Activated T-cell treated with anti-CD3 and anti-CD28 coated beads, Interleukin-2, amount 50 U/mL, for 24 hours (primary cell): ENCODE measurements at regions not wholly inside any gene's neighbourhood (a gene's known extent, or its start where the extent isn't known, plus 50 kb on each side); places are given as distances from the start of the nearest gene placed in this dataset.

Experiments
- DNase-seq: peaks from one replicate; pipeline ENCODE4 v3.0.0-alpha.2; 2020
- H3K27ac Mint-ChIP-seq: 2 replicates; pipeline ENCODE4 v1.8.0; 2020; ENCODE audit warnings: mild to moderate bottlenecking, mixed read lengths
- H3K27me3 Mint-ChIP-seq: 2 replicates; pipeline ENCODE4 v1.8.0; 2020; ENCODE audit warnings: mixed read lengths
- H3K36me3 Mint-ChIP-seq: 2 replicates; pipeline ENCODE4 v1.8.0; 2020; ENCODE audit warnings: low read depth, mixed read lengths
- H3K4me1 Mint-ChIP-seq: 2 replicates; pipeline ENCODE4 v1.8.0; 2020; ENCODE audit warnings: low read depth, mixed read lengths
- H3K4me3 Mint-ChIP-seq: 2 replicates; pipeline ENCODE4 v1.8.0; 2020; ENCODE audit warnings: mild to moderate bottlenecking, moderate library complexity, mixed read lengths
- H3K9me3 Mint-ChIP-seq: 2 replicates; pipeline ENCODE4 v1.8.0; 2020; ENCODE audit warnings: mixed read lengths

DNA sequence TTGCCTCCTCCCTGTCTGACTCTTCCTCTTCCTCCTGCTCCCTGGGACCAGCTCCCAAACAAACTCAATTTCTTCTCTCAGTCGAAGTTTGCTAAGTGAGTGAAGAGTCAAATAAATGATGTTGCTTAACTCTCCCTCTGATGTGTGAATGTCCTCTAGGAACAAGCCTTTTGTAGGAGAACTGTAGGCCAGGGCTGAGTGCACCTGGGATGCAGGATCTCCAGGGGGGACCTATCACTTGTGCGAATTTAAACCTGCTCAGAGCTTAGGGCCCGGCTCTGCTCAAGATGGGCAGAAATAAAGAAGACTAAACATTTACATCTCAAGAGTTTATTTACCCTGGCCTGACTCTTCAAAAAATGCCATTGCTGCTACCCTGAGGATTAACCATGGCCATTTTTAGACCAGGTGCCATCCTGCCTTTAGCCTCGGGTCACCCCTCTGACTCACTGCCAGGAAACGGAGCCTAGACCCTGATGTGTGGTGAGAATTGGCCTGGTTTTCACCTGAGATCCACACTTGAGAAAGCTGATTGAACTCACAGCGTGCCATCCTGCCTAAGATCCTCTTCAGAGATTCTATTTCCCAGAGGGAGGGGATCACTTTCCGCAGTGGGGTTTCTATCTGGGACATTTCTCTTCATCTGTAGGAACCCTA is 63.6 kb upstream of the CD93 start:
- Mint-ChIP-seq H3K36me3 (no peaks in the 10 kb centered on the region), H3K4me1 (peaks cover 21% of the 10 kb centered on the region), H3K27ac (no peak overlapping the region), H3K4me3 (no peak overlapping the region), H3K27me3 (peaks cover 7% of the 10 kb centered on the region), H3K9me3 (no peaks in the 10 kb centered on the region)
- DNase-seq: no peak

DNA sequence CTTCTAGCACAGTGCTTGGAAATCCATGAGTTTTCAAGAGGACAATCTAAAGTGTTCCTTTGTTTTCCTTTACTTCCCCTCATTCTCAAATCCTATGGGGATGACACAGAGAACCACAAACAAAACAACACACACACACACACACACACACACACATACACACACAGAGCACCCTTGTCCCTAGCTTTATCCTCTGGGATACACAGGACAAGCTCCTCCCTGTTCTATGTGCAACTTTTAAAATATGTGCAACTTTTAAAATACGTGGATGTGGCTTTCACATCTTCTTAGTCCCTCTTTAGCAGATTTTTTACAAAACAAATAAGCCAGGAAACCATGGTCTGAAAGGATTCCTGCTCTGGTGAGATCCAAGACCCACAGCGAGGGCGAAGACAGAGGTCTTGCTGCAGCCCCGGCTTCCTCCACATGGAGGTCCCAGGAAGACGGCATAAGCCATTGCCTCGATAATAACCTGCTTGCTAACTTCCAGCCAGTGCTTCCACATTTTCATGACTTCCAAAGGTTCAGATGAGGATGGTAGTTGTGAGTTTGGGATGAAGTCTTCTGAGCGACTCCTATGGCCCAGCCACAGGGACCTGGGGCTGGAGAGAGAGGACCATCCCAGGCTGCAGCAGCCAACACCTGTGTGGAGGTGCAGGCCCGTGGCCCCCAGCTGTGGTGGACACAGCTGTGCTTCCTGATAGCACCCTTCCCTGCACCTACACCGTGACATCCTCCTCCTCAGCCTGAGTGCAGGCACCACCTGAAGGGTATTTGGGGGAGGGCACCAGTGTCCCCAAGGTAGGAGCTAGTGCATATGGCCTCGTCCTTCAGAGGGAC is 62.8 kb upstream of the CD93 start:
- Mint-ChIP-seq H3K27ac (peak overlapping the region; percentile 87), H3K4me3 (no peak overlapping the region), H3K4me1 (peaks cover 21% of the 10 kb centered on the region), H3K36me3 (no peaks in the 10 kb centered on the region), H3K27me3 (peaks cover 15% of the 10 kb centered on the region), H3K9me3 (no peaks in the 10 kb centered on the region)
- DNase-seq: no peak

DNA sequence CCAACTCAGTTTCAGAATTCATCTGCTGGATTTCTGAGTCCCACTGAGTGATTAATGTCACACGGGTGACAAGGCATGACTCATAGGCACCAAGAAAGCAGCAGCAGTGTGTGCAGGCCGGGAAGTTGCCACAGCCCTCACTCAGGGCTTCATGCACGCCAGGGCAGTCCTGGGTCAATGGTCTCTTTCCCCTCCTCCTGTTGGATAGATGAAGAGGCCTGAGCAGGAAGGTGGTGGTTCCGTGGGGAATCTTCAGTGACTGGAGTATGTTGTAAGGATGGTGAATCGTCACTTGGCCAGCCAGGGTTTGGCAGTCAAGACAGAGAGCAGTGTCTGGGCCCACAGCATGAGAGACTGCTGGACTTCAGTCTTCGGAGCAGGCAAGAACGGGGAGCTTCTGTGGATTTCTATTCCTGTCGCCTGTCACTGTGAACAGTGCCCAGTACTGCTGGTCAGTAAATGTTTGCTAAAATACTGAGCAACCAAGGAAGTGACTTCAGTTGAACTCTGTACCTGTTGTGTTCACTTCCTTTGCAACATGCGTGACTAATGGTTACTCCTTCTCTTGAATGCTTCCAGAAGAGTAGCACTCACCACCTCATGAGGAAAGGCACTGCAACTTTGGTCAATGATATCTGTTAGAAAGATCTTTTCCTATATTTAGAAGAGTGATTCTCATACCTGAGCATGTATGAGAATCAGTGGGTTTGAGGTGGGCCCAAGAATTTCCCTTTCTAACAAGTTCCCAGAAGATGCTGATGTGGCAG is 62.0 kb upstream of the CD93 start:
- H3K4me3 Mint-ChIP-seq: peak overlapping the region; percentile 18
- no peaks in the 10 kb centered on the region for H3K36me3 Mint-ChIP-seq
- peaks cover 24% of the 10 kb centered on the region for H3K4me1 Mint-ChIP-seq
- peaks cover 15% of the 10 kb centered on the region for H3K27me3 Mint-ChIP-seq
- no peaks in the 10 kb centered on the region for H3K9me3 Mint-ChIP-seq
- DNase-seq: peak; percentile 38
- H3K27ac Mint-ChIP-seq: peak overlapping the region; percentile 87

DNA sequence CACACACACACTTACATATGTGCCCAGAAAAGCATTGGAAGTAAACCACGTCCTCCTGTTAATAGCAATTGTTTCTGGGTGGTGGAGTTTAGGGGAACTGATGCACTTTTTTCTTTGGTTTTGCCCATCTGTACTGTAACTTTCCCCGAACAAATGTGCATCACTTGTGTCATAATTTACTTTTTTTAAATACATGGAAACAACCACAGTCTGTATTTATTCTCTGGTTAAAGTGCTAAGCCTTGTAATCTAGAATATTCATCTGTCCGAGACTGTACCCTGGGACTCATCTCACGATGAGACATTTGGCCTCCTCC is 61.5 kb upstream of the CD93 start:
- peaks cover 15% of the 10 kb centered on the region for H3K27me3 Mint-ChIP-seq
- no peaks in the 10 kb centered on the region for H3K9me3 Mint-ChIP-seq
- no peaks in the 10 kb centered on the region for H3K36me3 Mint-ChIP-seq
- no peak for DNase-seq
- H3K4me3 Mint-ChIP-seq: no peak overlapping the region
- H3K27ac Mint-ChIP-seq: peak overlapping the region; percentile 87
- peaks cover 30% of the 10 kb centered on the region for H3K4me1 Mint-ChIP-seq

DNA sequence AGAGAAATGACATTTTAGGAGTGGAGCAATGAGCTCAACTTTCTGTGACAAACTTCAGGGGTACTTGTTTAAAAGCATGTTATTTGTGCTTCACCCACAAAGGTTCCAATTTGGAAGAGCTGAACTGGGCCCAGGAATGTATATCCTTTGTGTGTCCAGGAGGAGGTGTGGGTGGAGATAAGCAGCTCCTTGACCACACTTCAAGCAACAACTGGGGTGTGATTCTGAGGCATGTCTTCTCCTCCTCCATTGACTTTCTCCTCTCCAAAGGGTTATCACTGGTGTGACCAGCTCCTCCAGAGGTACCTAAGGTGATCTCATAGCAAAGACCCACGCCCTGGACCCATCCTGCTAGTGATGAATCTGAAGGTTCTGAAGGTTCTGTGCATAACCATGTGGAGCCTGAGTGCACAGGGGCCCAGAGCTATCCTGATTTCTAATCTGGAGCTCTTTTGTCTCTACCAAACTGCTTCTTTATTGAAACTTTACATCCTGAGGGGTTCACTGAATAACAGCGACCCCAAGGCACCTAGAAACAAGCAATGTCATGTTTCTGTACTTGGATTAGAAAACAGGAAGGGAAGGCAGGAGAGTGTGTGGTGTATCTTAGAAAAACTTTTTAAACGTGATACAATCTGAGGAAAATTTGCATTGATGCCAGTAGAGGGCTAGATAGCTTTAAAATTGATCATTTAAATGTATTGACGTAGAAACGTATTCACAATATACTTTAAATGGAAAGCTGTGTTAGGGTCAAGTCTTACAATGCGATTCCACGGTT is 60.9 kb upstream of the CD93 start:
- Mint-ChIP-seq H3K27me3 (peaks cover 15% of the 10 kb centered on the region), H3K4me3 (no peak overlapping the region), H3K4me1 (peaks cover 35% of the 10 kb centered on the region), H3K27ac (peak overlapping the region; percentile 87), H3K9me3 (no peaks in the 10 kb centered on the region), H3K36me3 (no peaks in the 10 kb centered on the region)
- DNase-seq: no peak

DNA sequence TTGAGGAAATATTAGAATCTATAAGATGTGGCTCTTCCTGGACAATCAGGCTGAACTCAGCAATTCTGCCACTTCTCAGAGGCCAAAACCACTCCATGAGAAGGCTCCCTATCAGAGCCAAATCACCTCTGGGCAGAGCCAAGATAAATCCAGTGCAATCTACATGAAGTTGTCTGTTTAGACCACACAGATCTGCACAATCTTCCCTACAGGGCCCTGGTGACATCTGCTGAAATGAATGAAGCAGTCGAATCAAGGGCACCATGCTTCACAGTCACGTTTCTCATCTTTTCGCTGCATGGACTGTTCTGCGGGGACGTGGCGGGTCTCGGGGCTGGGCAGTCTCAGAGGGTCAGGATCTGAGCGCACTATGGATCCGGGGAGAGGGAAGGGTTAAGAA is 60.1 kb upstream of the CD93 start:
- H3K27me3 Mint-ChIP-seq: peaks cover 12% of the 10 kb centered on the region
- no peaks in the 10 kb centered on the region for H3K9me3 Mint-ChIP-seq
- H3K36me3 Mint-ChIP-seq: no peaks in the 10 kb centered on the region
- DNase-seq: no peak
- H3K4me3 Mint-ChIP-seq: no peak overlapping the region
- peaks cover 42% of the 10 kb centered on the region for H3K4me1 Mint-ChIP-seq
- H3K27ac Mint-ChIP-seq: no peak overlapping the region

DNA sequence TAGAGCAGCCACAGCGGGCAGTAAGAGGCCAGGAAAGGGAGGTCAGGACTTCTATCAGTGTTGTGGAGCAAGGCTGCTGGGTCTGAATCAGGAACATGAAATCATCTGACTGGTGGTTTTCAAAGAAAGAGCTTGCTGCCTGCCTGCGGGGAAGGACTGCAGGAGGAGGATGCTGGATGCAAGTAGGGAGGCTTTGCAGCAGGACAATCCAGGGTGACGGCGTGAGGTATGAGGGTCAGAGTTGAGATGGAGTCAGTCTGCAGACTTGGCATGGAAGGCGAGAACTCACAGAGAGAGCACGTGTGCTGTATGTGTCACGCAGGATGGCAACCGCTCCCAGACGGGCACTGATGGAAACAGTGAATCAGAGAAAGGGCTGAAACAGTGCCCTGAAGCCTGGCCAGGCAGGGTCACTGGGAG is 59.2 kb upstream of the CD93 start:
- H3K9me3 Mint-ChIP-seq: no peaks in the 10 kb centered on the region
- peaks cover 42% of the 10 kb centered on the region for H3K4me1 Mint-ChIP-seq
- no peak overlapping the region for H3K4me3 Mint-ChIP-seq
- DNase-seq: no peak
- no peaks in the 10 kb centered on the region for H3K36me3 Mint-ChIP-seq
- H3K27me3 Mint-ChIP-seq: peaks cover 12% of the 10 kb centered on the region
- H3K27ac Mint-ChIP-seq: no peak overlapping the region

DNA sequence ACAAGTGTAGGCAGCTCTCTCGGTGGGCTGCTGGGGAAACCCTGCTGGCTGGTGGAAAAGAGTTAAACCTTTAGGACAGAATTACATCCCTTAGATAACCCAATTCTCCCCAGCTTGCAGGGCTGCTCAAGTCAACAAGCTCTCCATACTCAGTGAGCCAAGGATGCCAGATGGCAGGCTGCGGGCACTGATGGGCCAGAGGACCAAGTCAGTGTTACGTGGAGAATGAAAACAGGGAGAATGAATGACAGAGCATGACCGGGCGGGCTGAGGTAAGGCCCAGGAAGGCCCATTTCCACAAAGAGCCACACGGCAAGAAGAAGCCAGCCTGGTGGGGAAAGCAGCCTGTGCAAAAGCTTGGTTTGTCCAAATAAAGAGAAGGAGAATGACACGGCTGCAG is 58.7 kb upstream of the CD93 start:
- no peak overlapping the region for H3K27ac Mint-ChIP-seq
- no peaks in the 10 kb centered on the region for H3K36me3 Mint-ChIP-seq
- no peak overlapping the region for H3K4me3 Mint-ChIP-seq
- DNase-seq: no peak
- H3K27me3 Mint-ChIP-seq: peaks cover 12% of the 10 kb centered on the region
- H3K9me3 Mint-ChIP-seq: no peaks in the 10 kb centered on the region
- H3K4me1 Mint-ChIP-seq: peaks cover 42% of the 10 kb centered on the region

DNA sequence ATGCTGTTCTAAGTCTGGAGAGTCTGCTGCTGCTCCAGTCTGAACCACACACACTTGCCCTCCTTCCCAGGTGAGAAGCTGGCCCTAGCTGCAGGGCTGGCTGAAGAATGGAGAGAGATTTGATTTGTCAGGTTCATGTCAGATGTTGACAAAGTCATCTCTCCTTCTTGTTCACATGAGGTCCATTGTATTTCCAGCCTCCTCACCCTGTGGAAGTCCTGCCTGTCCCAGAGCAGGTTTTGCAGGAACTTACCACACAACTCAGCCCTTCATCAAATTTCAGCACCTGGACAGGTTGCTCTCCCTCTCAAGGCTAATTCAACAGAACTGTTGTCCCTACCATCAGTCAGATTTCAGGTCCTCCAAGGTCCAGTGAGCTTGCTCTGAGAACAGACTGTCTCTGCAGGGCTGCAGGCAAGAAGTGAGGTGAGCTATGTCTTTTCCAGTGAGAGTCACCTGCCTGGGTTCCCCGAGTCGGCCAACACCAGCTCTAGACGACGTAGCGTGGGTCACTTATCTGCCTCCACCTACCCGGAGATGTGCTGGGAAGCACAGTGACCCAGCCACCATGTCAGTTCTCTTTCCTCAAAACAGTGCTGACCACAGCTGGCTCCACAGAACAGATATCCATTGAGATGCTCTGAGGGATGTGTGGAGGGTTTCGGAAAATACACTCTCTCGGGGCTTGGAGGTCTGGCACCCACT is 58.0 kb upstream of the CD93 start:
- Mint-ChIP-seq H3K9me3 (no peaks in the 10 kb centered on the region), H3K27ac (no peak overlapping the region)

DNA sequence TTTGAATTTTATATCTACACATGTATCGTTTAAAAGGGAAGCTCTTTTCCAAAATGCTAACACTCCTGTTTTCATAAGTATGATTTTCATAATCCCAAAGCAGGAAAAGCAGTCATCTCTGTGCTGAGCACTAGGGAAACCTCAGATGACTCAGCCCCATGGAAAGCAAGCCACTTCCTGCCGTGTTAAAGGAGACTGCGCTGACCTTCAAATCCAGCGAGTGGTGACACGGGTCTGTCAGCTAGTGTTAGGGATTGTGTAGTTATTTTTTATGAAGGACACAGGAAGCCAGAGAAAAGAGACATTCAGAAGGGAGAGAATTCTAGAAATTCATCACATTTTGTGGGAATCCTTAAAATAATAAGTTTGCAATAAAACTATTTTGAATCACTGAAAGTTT is 57.0 kb upstream of the CD93 start:
- Mint-ChIP-seq H3K4me1 (peaks cover 35% of the 10 kb centered on the region), H3K27ac (no peak overlapping the region), H3K36me3 (no peaks in the 10 kb centered on the region), H3K4me3 (no peak overlapping the region), H3K27me3 (peaks cover 12% of the 10 kb centered on the region), H3K9me3 (no peaks in the 10 kb centered on the region)
- DNase-seq: no peak

More for the DNA sequence above, 58.0 kb upstream of the CD93 start:
- no peak for DNase-seq
- no peaks in the 10 kb centered on the region for H3K36me3 Mint-ChIP-seq
- peaks cover 42% of the 10 kb centered on the region for H3K4me1 Mint-ChIP-seq
- no peak overlapping the region for H3K4me3 Mint-ChIP-seq
- peaks cover 12% of the 10 kb centered on the region for H3K27me3 Mint-ChIP-seq

DNA sequence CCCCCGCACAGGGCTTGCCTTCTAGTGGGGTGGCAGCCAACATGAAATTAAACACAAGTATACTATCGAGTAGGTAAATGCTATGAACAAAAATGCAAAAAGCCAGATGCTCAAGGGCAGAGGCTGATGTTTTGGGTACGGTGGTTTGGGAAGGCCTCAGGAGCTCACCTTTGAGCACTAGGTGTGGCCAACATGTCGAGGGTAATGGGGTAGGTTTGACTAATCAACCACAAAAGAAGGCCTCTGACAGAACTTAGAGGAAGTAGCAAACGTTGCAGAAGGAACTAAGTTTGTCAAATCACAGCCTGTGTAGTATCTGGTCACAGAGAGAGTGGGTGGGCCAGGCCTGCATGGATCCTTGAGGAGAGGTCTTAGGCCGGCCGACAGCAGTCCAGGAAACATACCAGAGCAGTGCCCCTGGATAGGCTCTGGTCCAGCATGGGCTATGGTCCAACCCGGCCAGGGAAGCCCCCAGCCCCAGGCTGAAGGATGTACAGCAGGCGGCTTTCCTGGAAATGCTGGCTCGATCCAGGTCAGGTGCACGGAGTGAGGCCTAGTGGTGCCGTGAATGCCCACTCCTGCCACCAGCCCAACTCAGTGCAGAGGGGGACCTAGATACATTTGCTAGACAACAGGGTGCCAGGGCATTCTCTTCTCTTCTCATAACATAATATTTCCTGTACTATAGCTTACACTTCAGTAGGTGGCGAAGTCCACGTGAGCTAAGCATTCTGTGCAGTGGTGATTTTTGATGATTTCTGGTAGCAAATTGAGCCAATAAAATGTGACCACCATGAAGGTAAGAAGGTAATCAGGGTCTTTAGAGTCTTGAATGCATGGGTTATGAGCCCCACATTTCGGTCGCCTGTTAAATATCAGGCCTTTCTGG is 56.3 kb upstream of the CD93 start:
- Mint-ChIP-seq H3K27ac (no peak overlapping the region), H3K36me3 (no peaks in the 10 kb centered on the region), H3K4me1 (peaks cover 28% of the 10 kb centered on the region), H3K27me3 (peaks cover 12% of the 10 kb centered on the region), H3K9me3 (no peaks in the 10 kb centered on the region), H3K4me3 (no peak overlapping the region)
- DNase-seq: no peak

DNA sequence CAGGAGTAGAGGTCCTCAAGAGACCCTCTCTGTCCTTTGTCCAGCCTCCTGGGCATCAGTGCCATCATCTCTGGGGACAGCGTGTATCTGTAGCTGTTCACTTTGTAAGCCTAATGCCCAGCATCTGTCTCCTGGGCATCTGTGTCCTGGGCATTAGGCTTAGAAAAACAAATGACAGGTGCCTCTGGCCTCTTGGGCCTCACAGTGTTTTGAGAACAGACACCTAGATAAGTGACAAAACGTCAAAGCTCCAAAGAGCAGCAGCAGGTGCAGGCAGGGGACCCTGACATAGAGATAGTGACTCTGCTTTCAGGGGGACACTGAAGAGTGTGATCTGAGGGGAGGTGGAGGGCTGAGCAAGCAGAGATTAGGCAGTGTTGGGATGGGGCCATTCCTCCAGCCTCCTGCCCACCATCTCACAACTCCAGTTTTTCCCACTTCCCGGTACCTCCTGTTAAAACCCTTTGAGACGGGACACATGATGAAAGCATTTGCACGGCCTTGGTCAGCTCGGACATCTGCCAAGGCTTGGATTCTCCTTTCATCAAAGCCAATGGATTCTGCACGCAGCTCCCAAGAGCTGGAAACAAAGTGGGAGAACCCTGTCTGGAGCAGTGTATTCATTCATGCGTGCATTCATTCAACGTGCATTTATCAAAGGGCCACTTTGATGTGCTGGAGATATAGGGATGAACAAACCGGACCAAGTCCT is 55.5 kb upstream of the CD93 start:
- no peak for DNase-seq
- no peak overlapping the region for H3K27ac Mint-ChIP-seq
- no peaks in the 10 kb centered on the region for H3K9me3 Mint-ChIP-seq
- H3K36me3 Mint-ChIP-seq: no peaks in the 10 kb centered on the region
- H3K27me3 Mint-ChIP-seq: peaks cover 12% of the 10 kb centered on the region
- H3K4me1 Mint-ChIP-seq: peaks cover 22% of the 10 kb centered on the region
- H3K4me3 Mint-ChIP-seq: no peak overlapping the region

DNA sequence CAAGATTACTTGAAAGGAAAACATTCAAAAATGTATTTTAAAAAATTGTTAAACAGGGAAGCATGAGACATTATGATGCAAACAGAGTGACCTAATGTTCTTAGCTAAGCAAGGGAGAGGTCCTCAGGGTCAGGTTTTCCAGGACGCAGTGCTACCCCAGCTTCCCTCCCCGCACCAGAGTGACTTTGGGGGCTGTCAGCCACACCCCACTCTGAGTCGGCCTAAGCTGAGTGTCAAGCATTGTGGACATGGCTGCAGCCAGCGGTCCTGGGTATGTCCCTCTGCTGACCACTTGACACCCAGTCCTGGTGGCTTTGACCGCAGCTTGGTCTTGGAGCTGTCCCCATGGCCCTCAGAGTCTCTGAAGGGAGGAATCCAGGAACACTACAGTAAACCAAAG is 54.9 kb upstream of the CD93 start:
- H3K27me3 Mint-ChIP-seq: peaks cover 12% of the 10 kb centered on the region
- no peak overlapping the region for H3K27ac Mint-ChIP-seq
- peaks cover 21% of the 10 kb centered on the region for H3K4me1 Mint-ChIP-seq
- no peak overlapping the region for H3K4me3 Mint-ChIP-seq
- no peaks in the 10 kb centered on the region for H3K9me3 Mint-ChIP-seq
- no peak for DNase-seq
- H3K36me3 Mint-ChIP-seq: no peaks in the 10 kb centered on the region
